HFFc6 (cell line): ENCODE measurements at regions not wholly inside any gene's neighbourhood (a gene's known extent, or its start where the extent isn't known, plus 50 kb on each side); places are given as distances from the start of the nearest gene placed in this dataset.

Experiments used
- DNase-seq: peaks from one replicate; pipeline ENCODE4 v3.0.0-alpha.2; 2018
- H3K27ac Mint-ChIP-seq: 2 replicates; pipeline ENCODE4 v1.8.0; 2020; ENCODE audit warnings: mild to moderate bottlenecking, mixed read lengths
- H3K27me3 Mint-ChIP-seq: 2 replicates; pipeline ENCODE4 v1.8.0; 2021; ENCODE audit warnings: mild to moderate bottlenecking, moderate library complexity, mixed read lengths; ENCODE audit not compliant: insufficient read depth
- H3K36me3 Mint-ChIP-seq: 2 replicates; pipeline ENCODE4 v1.8.0; 2021; ENCODE audit warnings: low read depth, mixed read lengths
- H3K4me1 Mint-ChIP-seq: 2 replicates; pipeline ENCODE4 v1.8.0; 2020; ENCODE audit warnings: low read depth, mixed read lengths
- H3K4me3 Mint-ChIP-seq: 2 replicates; pipeline ENCODE4 v1.8.0; 2020; ENCODE audit warnings: mild to moderate bottlenecking, moderate library complexity, mixed read lengths
- H3K9me3 Mint-ChIP-seq: 2 replicates; pipeline ENCODE4 v1.8.0; 2020; ENCODE audit warnings: mild to moderate bottlenecking, mixed read lengths
- CTCF ChIP-seq: fragments of 200-600 bp; sonication (generic); IDR thresholded peaks from 2 replicates; pipeline ENCODE4 v1.5.0; 2021; ENCODE audit warnings: antibody characterized with exemption, mild to moderate bottlenecking

GRCh38 chr5:145473042-145473642 is 362.0 kb downstream of the PRELID2 start:
- Mint-ChIP-seq H3K36me3 (no peaks in the 10 kb centered on the region), H3K4me1 (peaks cover 35% of the 10 kb centered on the region), H3K4me3 (no peak overlapping the region), H3K27ac (no peak overlapping the region; the same call in 1 of the 2 replicates), H3K27me3 (no peaks in the 10 kb centered on the region), H3K9me3 (no peaks in the 10 kb centered on the region)
- no peak for DNase-seq
- no peak for TF ChIP-seq CTCF

GRCh38 chr5:145471831-145472612 is 363.1 kb downstream of the PRELID2 start:
- Mint-ChIP-seq H3K9me3 (no peaks in the 10 kb centered on the region), H3K4me1 (peaks cover 35% of the 10 kb centered on the region), H3K36me3 (no peaks in the 10 kb centered on the region), H3K4me3 (peak overlapping the region; percentile 20), H3K27ac (peak overlapping the region; percentile 68), H3K27me3 (peaks cover 2% of the 10 kb centered on the region; the same call in 1 of the 2 replicates)
- DNase-seq: peak; percentile 48
- TF ChIP-seq CTCF: no peak

GRCh38 chr5:145471026-145471425 is 364.1 kb downstream of the PRELID2 start:
- no peaks in the 10 kb centered on the region for H3K36me3 Mint-ChIP-seq
- TF ChIP-seq CTCF: no peak
- no peak overlapping the region for H3K4me3 Mint-ChIP-seq
- no peak for DNase-seq
- peaks cover 35% of the 10 kb centered on the region for H3K4me1 Mint-ChIP-seq
- no peak overlapping the region for H3K27ac Mint-ChIP-seq
- peaks cover 3% of the 10 kb centered on the region; the same call in 1 of the 2 replicates for H3K27me3 Mint-ChIP-seq
- H3K9me3 Mint-ChIP-seq: no peaks in the 10 kb centered on the region

- Mint-ChIP-seq H3K4me3 (no peak overlapping the region), H3K9me3 (no peaks in the 10 kb centered on the region), H3K27me3 (peaks cover 3% of the 10 kb centered on the region; the same call in 1 of the 2 replicates), H3K36me3 (no peaks in the 10 kb centered on the region), H3K27ac (no peak overlapping the region), H3K4me1 (peaks cover 41% of the 10 kb centered on the region)
- TF ChIP-seq CTCF: no peak
- no peak for DNase-seq
Observed at GRCh38 chr5:145470396-145470979, 364.7 kb downstream of the PRELID2 start.

GRCh38 chr5:145467446-145467845 is 367.7 kb downstream of the PRELID2 start:
- H3K27me3 Mint-ChIP-seq: peaks cover 3% of the 10 kb centered on the region
- no peak for TF ChIP-seq CTCF
- H3K27ac Mint-ChIP-seq: no peak overlapping the region
- H3K9me3 Mint-ChIP-seq: no peaks in the 10 kb centered on the region
- peaks cover 44% of the 10 kb centered on the region for H3K4me1 Mint-ChIP-seq
- no peak for DNase-seq
- H3K4me3 Mint-ChIP-seq: no peak overlapping the region
- no peaks in the 10 kb centered on the region for H3K36me3 Mint-ChIP-seq
